AG04450 (cell line): ENCODE measurements at regions not wholly inside any gene's neighbourhood (a gene's known extent, or its start where the extent isn't known, plus 50 kb on each side); places are given as distances from the start of the nearest gene placed in this dataset.

Experiments used
- CTCF ChIA-PET: fragments of 300-600, 350-600 bp; formaldehyde crosslinking; extraction: SDS; loops from one replicate; lab custom pipeline; 2022; ENCODE audit warnings: antibody characterized with exemption, inconsistent platforms; lab: Charles Lee
- POLR2A ChIA-PET: fragments of 350-600 bp; formaldehyde crosslinking; extraction: SDS; loops from one replicate; lab custom pipeline; 2021; ENCODE audit warnings: antibody characterized with exemption, inconsistent platforms; lab: Yijun Ruan, JAX
- DNase-seq: peaks from one replicate; pipeline ENCODE4 v3.0.0-alpha.2; 2011; ENCODE audit warnings: low read depth, low spot score
- H3K27ac ChIP-seq: one replicate; pipeline ENCODE4 v1.5.1; 2012; ENCODE audit warnings: low read depth, low read length, control low read depth
- H3K27me3 ChIP-seq: one replicate; pipeline ENCODE4 v1.6.0; 2012; ENCODE audit warnings: low read length; ENCODE audit not compliant: control insufficient read depth, insufficient read depth
- H3K4me3 ChIP-seq: 2 replicates; pipeline ENCODE4 v1.5.1; 2011; ENCODE audit warnings: mild to moderate bottlenecking, low read depth, low read length, control low read depth
- H3K9me3 ChIP-seq: 2 replicates; pipeline ENCODE4 v1.5.1; 2012; ENCODE audit warnings: low read length; ENCODE audit not compliant: control insufficient read depth, insufficient read depth
- CTCF ChIP-seq: IDR thresholded peaks from 2 replicates; pipeline ENCODE4 v1.5.1; 2011; ENCODE audit warnings: low read depth, low read length, control low read depth, inconsistent platforms

DNA sequence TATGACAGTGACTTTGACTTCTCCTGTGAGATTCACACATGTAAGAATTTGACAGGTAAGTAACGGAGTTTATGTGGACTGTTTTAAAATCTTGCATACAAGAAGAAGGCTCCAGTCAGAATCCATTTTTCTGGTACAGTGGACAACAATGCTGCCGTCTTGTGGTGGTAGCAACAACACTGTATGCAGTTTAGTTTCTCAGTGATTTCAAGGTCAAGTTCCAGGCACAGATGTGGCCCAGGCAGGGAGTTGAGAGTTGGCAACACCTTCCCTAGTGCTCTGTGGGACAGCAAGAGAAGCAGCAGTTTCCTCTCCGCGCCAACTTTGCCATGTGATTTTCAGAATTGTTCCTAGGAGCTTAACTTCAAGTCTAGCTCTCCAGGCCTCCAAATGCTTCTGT is 56.0 kb upstream of the STPG2 start:
- H3K4me3 ChIP-seq: no peak overlapping the region
- POLR2A ChIA-PET: no interaction called here
- H3K9me3 ChIP-seq: no peaks in the 10 kb centered on the region
- CTCF ChIA-PET: interaction anchor here (0.7 kb wide), 1 partner anchor 84 kb away, joined by 12 read pairs; no protein-coding TSS in a partner anchor
- no peaks in the 10 kb centered on the region for H3K27me3 ChIP-seq
- TF ChIP-seq CTCF: no peak
- no peak overlapping the region for H3K27ac ChIP-seq
- no peak for DNase-seq

- no peak for TF ChIP-seq CTCF
- ChIA-PET POLR2A (no interaction called here), CTCF (no interaction called here)
- no peak for DNase-seq
- no peak overlapping the region for H3K27ac ChIP-seq
- H3K4me3 ChIP-seq: no peak overlapping the region
- H3K9me3 ChIP-seq: peaks cover 8% of the 10 kb centered on the region
- no peaks in the 10 kb centered on the region for H3K27me3 ChIP-seq
These were observed 51.7 kb upstream of the STPG2 start for GRCh38 chr4:98195005-98195404.

GRCh38 chr4:98193459-98194105 is 50.3 kb upstream of the STPG2 start:
- H3K27ac ChIP-seq: no peak overlapping the region
- ChIA-PET CTCF (no interaction called here), POLR2A (no interaction called here)
- no peaks in the 10 kb centered on the region for H3K27me3 ChIP-seq
- TF ChIP-seq CTCF: no peak
- H3K4me3 ChIP-seq: no peak overlapping the region
- no peak for DNase-seq
- peaks cover 8% of the 10 kb centered on the region for H3K9me3 ChIP-seq
